ENCODE measurements at regions not wholly inside any gene's neighbourhood (a gene's known extent, or its start where the extent isn't known, plus 50 kb on each side); places are given as distances from the start of the nearest gene placed in this dataset.

- Histone ChIP-seq H3K27me3 (no peaks in the 10 kb centered on the region), H3K27ac (no peak overlapping the region), H2AFZ (replicated peaks) (no peak overlapping the region), H3K9me3 (ENCODE audit: low read depth) (no peaks in the 10 kb centered on the region), H3F3A (ENCODE audit: low read depth) (no peaks in the 10 kb centered on the region), H3K4me3 (no peak overlapping the region), H3K79me2 (ENCODE audit: low read depth) (no peaks in the 10 kb centered on the region), H3K4me1 (no peaks in the 10 kb centered on the region), H3K9ac (no peak overlapping the region), H4K20me1 (ENCODE audit: low read depth) (no peaks in the 10 kb centered on the region), H3K4me2 (no peak overlapping the region), H3K36me3 (no peaks in the 10 kb centered on the region)
- no peaks in the 10 kb centered on the region for H3K27me3 Mint-ChIP-seq (ENCODE audit: insufficient read depth, low read depth)
- H3K27ac Mint-ChIP-seq, result no peak overlapping the region
- DNase-seq (ENCODE audit: low spot score), result no peak
- no peaks in the 10 kb centered on the region for H3K4me1 Mint-ChIP-seq
- TF ChIP-seq CTCF (IDR thresholded peaks at IDR 0.05) (no peak), EZH2phosphoT487 (IDR thresholded peaks at IDR 0.05) (no peak)
- H3K9me3 Mint-ChIP-seq, result peaks cover 2% of the 10 kb centered on the region
- no peak overlapping the region for H3K4me3 Mint-ChIP-seq
- H3K36me3 Mint-ChIP-seq, result no peaks in the 10 kb centered on the region
Observed at GRCh38 chr7:9698375-9698774, 1265.0 kb downstream of the NXPH1 start.

- Histone ChIP-seq H3K4me2 (no peak overlapping the region), H3K27me3 (no peaks in the 10 kb centered on the region), H3F3A (ENCODE audit: low read depth) (no peaks in the 10 kb centered on the region), H3K36me3 (no peaks in the 10 kb centered on the region), H2AFZ (replicated peaks) (no peak overlapping the region), H3K9ac (no peak overlapping the region), H3K27ac (no peak overlapping the region), H4K20me1 (ENCODE audit: low read depth) (no peaks in the 10 kb centered on the region), H3K79me2 (ENCODE audit: low read depth) (no peaks in the 10 kb centered on the region), H3K4me1 (no peaks in the 10 kb centered on the region), H3K9me3 (ENCODE audit: low read depth) (no peaks in the 10 kb centered on the region), H3K4me3 (no peak overlapping the region)
- H3K4me3 Mint-ChIP-seq, result no peak overlapping the region
- H3K27me3 Mint-ChIP-seq (ENCODE audit: insufficient read depth, low read depth), result no peaks in the 10 kb centered on the region
- no peaks in the 10 kb centered on the region for H3K9me3 Mint-ChIP-seq
- peaks cover 4% of the 10 kb centered on the region for H3K4me1 Mint-ChIP-seq
- no peaks in the 10 kb centered on the region for H3K36me3 Mint-ChIP-seq
- TF ChIP-seq CTCF (IDR thresholded peaks at IDR 0.05) (no peak), EZH2 (IDR thresholded peaks at IDR 0.05) (no peak), EZH2phosphoT487 (IDR thresholded peaks at IDR 0.05) (no peak)
- H3K27ac Mint-ChIP-seq, result no peak overlapping the region
- DNase-seq (ENCODE audit: low spot score), result no peak
Observed at GRCh38 chr7:9709216-9709615, 1264.5 kb upstream of the PHF14 start.

DNA sequence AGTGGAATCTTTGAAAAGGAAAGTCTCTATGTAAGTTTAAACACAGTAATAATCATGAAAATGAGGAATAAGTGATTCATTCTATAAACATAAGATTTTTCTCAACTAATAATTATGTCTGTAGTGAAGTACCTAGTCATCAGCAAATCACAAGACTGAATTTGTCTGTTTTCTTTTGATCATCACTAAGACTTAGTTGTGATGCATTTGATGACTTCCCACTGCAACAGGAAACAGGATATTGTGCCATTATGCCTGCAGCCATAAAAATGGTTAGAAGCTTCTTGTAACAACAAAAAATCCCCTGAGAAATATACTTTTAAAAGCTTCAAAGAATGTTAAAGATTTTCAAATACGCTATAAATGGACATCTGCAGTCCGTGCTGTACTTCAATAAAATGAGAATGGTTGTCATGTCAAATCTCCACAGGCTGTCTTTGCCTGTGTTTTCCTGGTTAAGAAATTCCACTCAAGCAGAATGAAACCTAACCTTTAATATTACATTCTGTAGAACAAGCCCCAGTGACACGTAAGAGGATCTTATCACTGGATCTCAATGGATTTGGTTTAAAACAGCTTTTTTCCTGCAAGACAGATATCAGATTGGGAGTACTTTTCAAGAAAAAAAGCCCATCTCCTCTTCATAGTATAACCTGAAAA is 1262.3 kb upstream of the PHF14 start:
- no peaks in the 10 kb centered on the region for H3K79me2 ChIP-seq (ENCODE audit: low read depth)
- no peak overlapping the region for H3K4me3 ChIP-seq
- no peak overlapping the region for H3K4me2 ChIP-seq
- H3K36me3 Mint-ChIP-seq, result no peaks in the 10 kb centered on the region
- H3F3A ChIP-seq (ENCODE audit: low read depth), result no peaks in the 10 kb centered on the region
- TF ChIP-seq EZH2 (IDR thresholded peaks at IDR 0.05), result no peak
- TF ChIP-seq EZH2phosphoT487 (IDR thresholded peaks at IDR 0.05), result no peak
- no peak for TF ChIP-seq CTCF (IDR thresholded peaks at IDR 0.05)
- H2AFZ ChIP-seq (replicated peaks), result no peak overlapping the region
- no peak overlapping the region for H3K27ac ChIP-seq
- H3K4me1 Mint-ChIP-seq, result peaks cover 4% of the 10 kb centered on the region
- H4K20me1 ChIP-seq (ENCODE audit: low read depth), result no peaks in the 10 kb centered on the region
- H3K27me3 ChIP-seq, result no peaks in the 10 kb centered on the region
- H3K9ac ChIP-seq, result no peak overlapping the region
- no peaks in the 10 kb centered on the region for H3K36me3 ChIP-seq
- H3K27ac Mint-ChIP-seq, result no peak overlapping the region
- no peak for DNase-seq (ENCODE audit: low spot score)
- no peaks in the 10 kb centered on the region for H3K4me1 ChIP-seq
- no peaks in the 10 kb centered on the region for H3K9me3 ChIP-seq (ENCODE audit: low read depth)
- H3K9me3 Mint-ChIP-seq, result no peaks in the 10 kb centered on the region
- no peak overlapping the region for H3K4me3 Mint-ChIP-seq
- H3K27me3 Mint-ChIP-seq (ENCODE audit: insufficient read depth, low read depth), result no peaks in the 10 kb centered on the region
